ENCODE measurements at regions not wholly inside any gene's neighbourhood (a gene's known extent, or its start where the extent isn't known, plus 50 kb on each side); places are given as distances from the start of the nearest gene placed in this dataset.

- no peak for TF ChIP-seq TSHZ2 (CRISPR knock-in tag; IDR thresholded peaks at IDR 0.05)
- no peak for TF ChIP-seq PPARA (CRISPR knock-in tag; IDR thresholded peaks at IDR 0.05; ENCODE audit: borderline replicate concordance)
- no peak for TF ChIP-seq ISL1 (CRISPR knock-in tag; IDR thresholded peaks at IDR 0.05)
- TF ChIP-seq CSDC2 (CRISPR knock-in tag; IDR thresholded peaks at IDR 0.05), result no peak
- TF ChIP-seq ZC3H10 (CRISPR knock-in tag; IDR thresholded peaks at IDR 0.05), result no peak
Measured at GRCh38 chr2:47267711-47268086, 91.4 kb upstream of the CALM2 start (continued).

DNA sequence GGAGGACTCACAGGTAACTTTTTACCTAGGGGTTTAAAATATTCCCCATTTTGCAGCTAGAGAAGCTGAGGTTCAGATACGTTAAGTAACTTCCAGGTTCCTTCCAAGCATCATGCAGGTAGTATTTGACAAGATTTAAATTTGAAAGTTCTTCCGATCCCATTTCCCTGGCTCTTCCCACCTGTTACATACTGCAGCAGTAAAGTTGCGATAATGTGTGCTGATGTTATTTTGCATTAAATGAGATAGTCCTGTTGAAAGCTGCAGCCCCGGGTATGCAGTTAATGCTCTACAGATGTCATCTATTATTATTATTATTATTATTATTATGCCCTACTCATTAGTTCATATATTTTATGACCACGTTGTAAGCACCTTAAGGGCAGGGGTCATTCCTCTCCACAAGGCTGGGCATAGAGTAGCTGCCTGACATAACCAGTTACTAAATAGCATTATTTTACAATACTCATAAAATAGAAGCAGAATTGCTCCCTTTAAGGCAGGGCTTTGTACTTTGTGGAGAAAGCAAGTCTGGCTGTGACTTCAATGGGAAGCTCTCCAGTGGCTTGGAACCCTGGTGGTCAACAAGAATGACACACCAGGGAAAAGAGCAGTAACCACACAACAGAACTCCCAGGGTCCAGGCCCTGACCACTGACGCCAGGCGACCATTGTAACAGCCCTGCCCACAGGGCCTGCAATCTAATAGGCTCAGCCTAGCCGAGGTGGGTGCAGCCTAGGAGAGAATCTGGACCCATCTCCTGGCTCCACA is 90.8 kb upstream of the CALM2 start:
- TF ChIP-seq TSHZ2 (CRISPR knock-in tag; IDR thresholded peaks at IDR 0.05), result no peak
- no peak for TF ChIP-seq GLIS3 (CRISPR knock-in tag; IDR thresholded peaks at IDR 0.05)
- TF ChIP-seq SNAI2 (CRISPR knock-in tag; IDR thresholded peaks at IDR 0.05), result no peak
- no peak for TF ChIP-seq RARB (CRISPR knock-in tag; IDR thresholded peaks at IDR 0.05)
- no peak for TF ChIP-seq ZNF565 (CRISPR knock-in tag; conservative IDR thresholded peaks at IDR 0.05; ENCODE audit: low read depth)
- TF ChIP-seq ISL1 (CRISPR knock-in tag; IDR thresholded peaks at IDR 0.05), result no peak
- no peak for TF ChIP-seq POU6F1 (CRISPR knock-in tag; IDR thresholded peaks at IDR 0.05; ENCODE audit: borderline replicate concordance, low read depth)
- no peak for TF ChIP-seq ARNTL (CRISPR knock-in tag; IDR thresholded peaks at IDR 0.05; ENCODE audit: borderline replicate concordance, low read depth)
- TF ChIP-seq PPARA (CRISPR knock-in tag; IDR thresholded peaks at IDR 0.05; ENCODE audit: borderline replicate concordance), result no peak
- TF ChIP-seq ESRRG (CRISPR knock-in tag; IDR thresholded peaks at IDR 0.05), result no peak
- TF ChIP-seq CSDC2 (CRISPR knock-in tag; IDR thresholded peaks at IDR 0.05), result no peak
- TF ChIP-seq TOX (CRISPR knock-in tag; IDR thresholded peaks at IDR 0.05; ENCODE audit: borderline replicate concordance), result no peak
- no peak for TF ChIP-seq BACH2 (CRISPR knock-in tag; IDR thresholded peaks at IDR 0.05; ENCODE audit: borderline replicate concordance)
- TF ChIP-seq ZNF70 (CRISPR knock-in tag; IDR thresholded peaks at IDR 0.05), result no peak
- no peak for TF ChIP-seq CREB5 (CRISPR knock-in tag; IDR thresholded peaks at IDR 0.05; ENCODE audit: low read depth)

DNA sequence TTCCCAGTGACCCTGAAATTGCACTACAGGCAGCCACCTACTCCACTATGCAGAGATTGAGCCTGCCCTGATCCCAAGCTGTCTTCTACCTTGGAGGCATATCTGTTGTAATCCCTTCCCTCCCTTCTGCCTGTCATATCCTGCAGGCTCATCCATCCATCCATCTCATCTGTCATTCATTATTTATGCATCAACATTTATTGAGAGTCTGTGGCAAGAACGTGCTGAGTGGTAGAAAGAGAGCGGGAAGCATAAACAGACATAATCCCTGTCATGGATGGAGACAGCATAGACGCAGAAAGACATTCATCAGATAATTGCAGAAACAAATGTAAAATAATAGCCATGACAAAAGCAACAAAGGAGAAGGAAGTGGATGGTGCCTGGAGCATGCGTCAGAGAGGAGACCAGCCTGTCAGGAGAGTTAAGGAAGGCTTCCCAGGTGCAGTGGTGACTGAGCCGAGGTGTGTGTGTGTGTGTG is 89.5 kb upstream of the CALM2 start:
- no peak; the same call in 2 of the 3 replicates for ATAC-seq

More for the DNA sequence above, 90.8 kb upstream of the CALM2 start:
- no peak for ATAC-seq

More for the DNA sequence above, 89.5 kb upstream of the CALM2 start:
- TF ChIP-seq ZNF70 (CRISPR knock-in tag; IDR thresholded peaks at IDR 0.05) (no peak), ZFP30 (CRISPR knock-in tag; IDR thresholded peaks at IDR 0.05) (no peak), TSHZ2 (CRISPR knock-in tag; IDR thresholded peaks at IDR 0.05) (no peak; the same call in 1 of the 2 replicates), ZC3H10 (CRISPR knock-in tag; IDR thresholded peaks at IDR 0.05) (no peak)
